Ovary (tissue), 7 donors: ENCODE measurements at regions not wholly inside any gene's neighbourhood (a gene's known extent, or its start where the extent isn't known, plus 50 kb on each side); places are given as distances from the start of the nearest gene placed in this dataset.
"Not testable (repeated sequence)": the region's sequence is repeated elsewhere in the genome, so short reads cannot be mapped to it uniquely, and the experiment has no call there.

Experiments
- DNase-seq, 5 donors: peaks; one replicate each; pipeline ENCODE4 v3.0.0-alpha.2; 2019 to 2020
- H3K27ac ChIP-seq, 2 donors: fragments of 200-600 bp; one replicate each; pipeline versions ENCODE4 v1.5.1 to v1.8.0; 2019 to 2022
- H3K27me3 ChIP-seq: fragments of 200-600 bp; one replicate; pipeline ENCODE4 v1.8.0; 2022
- H3K36me3 ChIP-seq: fragments of 200-600 bp; sonication (generic); one replicate; pipeline ENCODE4 v1.5.1; 2019
- H3K4me1 ChIP-seq: one replicate; pipeline ENCODE4 v1.8.1; 2013; ENCODE audit warnings: mild to moderate bottlenecking, moderate library complexity; ENCODE audit not compliant: insufficient read depth
- H3K4me3 ChIP-seq: fragments of 200-600 bp; sonication (generic); one replicate; pipeline ENCODE4 v1.5.1; 2017
- H3K9me3 ChIP-seq, 2 donors: fragments of 200-600 bp in 1 of 2; sonication (generic) in 1 of 2; one replicate each; pipeline versions ENCODE4 v1.5.1 to v1.8.1; 2013 to 2019; ENCODE audit warnings: mild to moderate bottlenecking in 1 of 2, moderate library complexity in 1 of 2
- CTCF ChIP-seq, 3 donors: fragments of 450-650 bp in 2 of 3; fragments of 200-600 bp in 1 of 3; IDR thresholded peaks; one replicate each; pipeline versions ENCODE4 v1.5.1 to v1.8.0; 2016 to 2022; ENCODE audit warnings: antibody characterized with exemption in 3 of 3, mild to moderate bottlenecking in 1 of 3
- EP300 ChIP-seq: sonication (generic); formaldehyde crosslinking; IDR thresholded peaks from one replicate; pipeline ENCODE4 v1.6.1; 2017; ENCODE audit warnings: antibody characterized with exemption
- POLR2A ChIP-seq: fragments of 450-650 bp; IDR thresholded peaks from one replicate; pipeline ENCODE4 v1.6.1; 2017; ENCODE audit warnings: antibody characterized with exemption, mild to moderate bottlenecking, moderate library complexity
- WGBS, 3 donors: extraction: QIAGEN DNeasy Blood & Tissue Kit in 1 of 3; methylation state at CpG; one replicate each; pipeline versions ENCODE4 v1.1.5 to v1.1.7; 2013 to 2017; 5-methylcytosine and 5-hydroxymethylcytosine counted together
- intact Hi-C, 4 donors: fragments of 100-400 bp; cut with DNase I; formaldehyde crosslinking; loops; one replicate each; pipeline versions ENCODE4 v1.11.0 to v1.15.1; 2022 to 2023
- donor health status: DM: no; HTN: no; CAD: no; lungs with moderate emphysema.
- donor health status: DM: no; HTN: no; CAD: no.
- donor health status: Bipolar disorder and iron deficiency.
- donor health status: DM: no; HTN: no; CAD: no.
- donor health status: DM: yes; HTN: yes; CAD: no.

GRCh38 chr1:100649146-100649545, 70.4 kb upstream of the VCAM1 start:
- DNase-seq = no peak
- Histone ChIP-seq H3K27me3 (no peaks in the 10 kb centered on the region), H3K27ac (no peak overlapping the region), H3K36me3 (no peaks in the 10 kb centered on the region), H3K4me1 (no peaks in the 10 kb centered on the region), H3K9me3 (no peaks in the 10 kb centered on the region), H3K4me3 (no peak overlapping the region)
- intact Hi-C loops = no loop called here
- WGBS, 3 donors = 86 to 97% (median 95%) methylated on average over 1 of the region's 1 CpG
- TF ChIP-seq CTCF (IDR thresholded peaks at IDR 0.05) (no peak), POLR2A (no peak), EP300 (no peak)

GRCh38 chr1:100657876-100658715, 61.4 kb upstream of the VCAM1 start:
- no peak for TF ChIP-seq EP300
- no peak for TF ChIP-seq POLR2A
- Histone ChIP-seq H3K4me1 (no peaks in the 10 kb centered on the region), H3K4me3 (no peak overlapping the region), H3K27me3 (no peaks in the 10 kb centered on the region), H3K36me3 (no peaks in the 10 kb centered on the region), H3K27ac (no peak overlapping the region), H3K9me3 (no peaks in the 10 kb centered on the region)
- DNase-seq = no peak
- intact Hi-C loops = no loop called here
- 51 to 59% (median 55%) methylated on average over 10 of the region's 10 CpGs for WGBS, 3 donors

- H3K27ac ChIP-seq = no peak overlapping the region
- no peaks in the 10 kb centered on the region for H3K27me3 ChIP-seq
- intact Hi-C loops = no loop called here
- no peaks in the 10 kb centered on the region for H3K4me1 ChIP-seq
- no peaks in the 10 kb centered on the region for H3K9me3 ChIP-seq
- TF ChIP-seq POLR2A (no peak), EP300 (no peak)
- no peak for DNase-seq
- H3K4me3 ChIP-seq = no peak overlapping the region
- no peaks in the 10 kb centered on the region for H3K36me3 ChIP-seq
Observed at GRCh38 chr1:100658716-100659026, 60.9 kb upstream of the VCAM1 start.

GRCh38 chr1:100661176-100661575, 58.4 kb upstream of the VCAM1 start:
- WGBS, 3 donors = 38 to 69% (median 60%) methylated on average over 1 of the region's 1 CpG
- Histone ChIP-seq H3K36me3 (no peaks in the 10 kb centered on the region), H3K4me1 (no peaks in the 10 kb centered on the region), H3K4me3 (no peak overlapping the region), H3K27me3 (no peaks in the 10 kb centered on the region), H3K9me3 (no peaks in the 10 kb centered on the region), H3K27ac (no peak overlapping the region)
- no peak for DNase-seq
- TF ChIP-seq EP300 = no peak
- TF ChIP-seq POLR2A = no peak
- TF ChIP-seq CTCF (IDR thresholded peaks at IDR 0.05) = no peak
- intact Hi-C loops = no loop called here

GRCh38 chr1:100668494-100668893, 51.0 kb upstream of the VCAM1 start:
- H3K9me3 ChIP-seq, H3K4me1 ChIP-seq, intact Hi-C loops, H3K36me3 ChIP-seq, DNase-seq, H3K27ac ChIP-seq, H3K4me3 ChIP-seq, H3K27me3 ChIP-seq: not testable (repeated sequence)
- WGBS, 3 donors = 82 to 86% (median 83%) methylated on average over 7 of the region's 7 CpGs
